ENCODE measurements at regions not wholly inside any gene's neighbourhood (a gene's known extent, or its start where the extent isn't known, plus 50 kb on each side); places are given as distances from the start of the nearest gene placed in this dataset.

- Histone ChIP-seq H3K4me3 (no peak overlapping the region), H3K9me3 (no peaks in the 10 kb centered on the region)
- 32 to 46% (median 41%) methylated on average over 12 of the region's 12 CpGs for WGBS, 3 donors
These were observed 82.7 kb upstream of the TOP1 start for GRCh38 chr20:40945754-40946450.

DNA sequence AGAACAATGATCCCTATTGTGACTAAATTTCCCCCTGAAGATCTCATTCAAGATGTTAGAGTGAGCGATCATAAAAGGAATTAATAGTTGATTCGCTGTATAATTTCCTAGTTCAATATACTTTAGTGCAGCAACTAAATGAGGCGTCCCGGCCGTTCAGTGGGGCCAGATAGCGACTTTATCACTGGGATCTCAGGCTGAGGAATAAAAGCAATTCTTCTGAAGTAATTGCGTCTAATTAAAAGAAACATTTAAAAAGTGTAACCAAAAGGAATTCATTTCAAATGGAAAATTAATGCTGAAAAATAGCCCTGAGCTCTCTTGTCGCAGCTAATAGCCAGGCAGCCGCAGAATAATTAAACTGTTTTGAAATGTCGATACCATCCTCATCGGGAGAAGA lies 82.2 kb upstream of the TOP1 start:
- H3K27me3 ChIP-seq (ENCODE audit: insufficient read depth in 3 of 3, low read length in 2 of 3) = peaks cover 0 to 21% (median 0%) of the 10 kb centered on the region in 3 donors
- no peak overlapping the region for H3K27ac ChIP-seq
- H3K36me3 ChIP-seq (ENCODE audit: insufficient read depth in 1 of 2, low read depth in 1 of 2) = no peaks in the 10 kb centered on the region
- TF ChIP-seq, protein P1, sequence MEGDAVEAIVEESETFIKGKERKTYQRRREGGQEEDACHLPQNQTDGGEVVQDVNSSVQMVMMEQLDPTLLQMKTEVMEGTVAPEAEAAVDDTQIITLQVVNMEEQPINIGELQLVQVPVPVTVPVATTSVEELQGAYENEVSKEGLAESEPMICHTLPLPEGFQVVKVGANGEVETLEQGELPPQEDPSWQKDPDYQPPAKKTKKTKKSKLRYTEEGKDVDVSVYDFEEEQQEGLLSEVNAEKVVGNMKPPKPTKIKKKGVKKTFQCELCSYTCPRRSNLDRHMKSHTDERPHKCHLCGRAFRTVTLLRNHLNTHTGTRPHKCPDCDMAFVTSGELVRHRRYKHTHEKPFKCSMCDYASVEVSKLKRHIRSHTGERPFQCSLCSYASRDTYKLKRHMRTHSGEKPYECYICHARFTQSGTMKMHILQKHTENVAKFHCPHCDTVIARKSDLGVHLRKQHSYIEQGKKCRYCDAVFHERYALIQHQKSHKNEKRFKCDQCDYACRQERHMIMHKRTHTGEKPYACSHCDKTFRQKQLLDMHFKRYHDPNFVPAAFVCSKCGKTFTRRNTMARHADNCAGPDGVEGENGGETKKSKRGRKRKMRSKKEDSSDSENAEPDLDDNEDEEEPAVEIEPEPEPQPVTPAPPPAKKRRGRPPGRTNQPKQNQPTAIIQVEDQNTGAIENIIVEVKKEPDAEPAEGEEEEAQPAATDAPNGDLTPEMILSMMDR (IDR thresholded peaks at IDR 0.05) = no peak
- no peaks in the 10 kb centered on the region for H3K4me1 ChIP-seq
- ATAC-seq (no peak), DNase-seq (no peak)
- 81 to 84% (median 82%) methylated on average over 11 of the region's 11 CpGs for WGBS, 3 donors
- H3K9me3 ChIP-seq = no peaks in the 10 kb centered on the region
- intact Hi-C loops (cut with DNase I) = loop anchor here in 1 of 2 donors (5.0 kb wide), 1 partner anchor 204 kb away; no protein-coding TSS in a partner anchor
- H3K4me3 ChIP-seq = no peak overlapping the region

More at GRCh38 chr20:40945754-40946450, 82.7 kb upstream of the TOP1 start:
- DNase-seq = peak; percentile 35 to 62
- H3K4me1 ChIP-seq = no peaks in the 10 kb centered on the region
- peaks cover 0 to 19% (median 0%) of the 10 kb centered on the region in 3 donors for H3K27me3 ChIP-seq (ENCODE audit: insufficient read depth in 3 of 3, low read length in 2 of 3)
- intact Hi-C loops (cut with DNase I) = loop anchor here in 1 of 2 donors (5.0 kb wide), 1 partner anchor 204 kb away; no protein-coding TSS in a partner anchor
- no peak overlapping the region for H3K27ac ChIP-seq
- TF ChIP-seq, protein P1 (IDR thresholded peaks at IDR 0.05) = peak; percentile 47
- H3K36me3 ChIP-seq (ENCODE audit: insufficient read depth in 1 of 2, low read depth in 1 of 2) = no peaks in the 10 kb centered on the region
- ATAC-seq = peak; percentile 44 to 66 (median 52)

DNA sequence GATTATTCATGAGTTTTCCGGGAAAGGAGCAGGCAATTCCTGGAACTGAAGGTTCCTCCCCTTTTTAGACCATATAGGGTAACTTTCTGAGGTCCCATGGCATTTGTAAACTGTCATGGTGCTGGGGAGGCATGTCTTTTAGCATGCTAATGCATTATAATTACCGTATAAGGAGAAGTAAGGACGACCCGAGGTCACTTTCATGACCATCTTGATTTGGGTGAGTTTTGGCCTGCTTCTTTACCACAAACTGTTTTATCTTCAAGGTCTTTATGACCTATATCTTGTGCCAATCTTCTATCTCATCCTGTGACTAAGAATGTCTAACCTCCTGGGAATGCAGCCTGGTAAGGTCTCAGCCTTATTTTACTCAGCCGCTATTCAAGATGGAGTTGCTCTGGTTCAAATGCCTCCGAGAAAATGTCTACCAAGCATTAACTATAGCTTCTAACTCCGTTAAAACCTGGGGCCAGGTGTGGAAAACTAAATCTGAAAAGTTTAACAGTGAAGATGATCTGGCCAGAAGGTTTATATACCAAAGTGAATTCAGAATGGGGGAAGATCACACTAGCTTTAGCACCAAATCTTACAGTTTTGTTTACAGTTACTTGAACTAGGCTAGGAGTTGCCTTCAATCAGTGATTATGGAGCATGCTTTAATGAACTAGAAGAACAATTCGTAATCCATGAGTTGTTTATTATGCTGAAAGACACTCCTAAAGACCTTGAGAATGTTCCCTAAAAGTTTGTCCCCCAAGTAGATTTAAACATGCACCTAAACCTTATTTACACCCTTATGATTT lies 80.0 kb upstream of the TOP1 start:
- H3K4me1 ChIP-seq = no peaks in the 10 kb centered on the region
- no peak overlapping the region for H3K4me3 ChIP-seq
- H3K9me3 ChIP-seq = no peaks in the 10 kb centered on the region
- WGBS, 3 donors = 74 to 77% (median 74%) methylated on average over 8 of the region's 8 CpGs
- no peak overlapping the region for H3K27ac ChIP-seq
- H3K27me3 ChIP-seq (ENCODE audit: insufficient read depth in 3 of 3, low read length in 2 of 3) = peaks cover 0 to 21% (median 0%) of the 10 kb centered on the region in 3 donors
- H3K36me3 ChIP-seq (ENCODE audit: insufficient read depth in 1 of 2, low read depth in 1 of 2) = no peaks in the 10 kb centered on the region
- intact Hi-C loops (cut with DNase I) = loop anchor here in 1 of 2 donors (5.0 kb wide), 1 partner anchor 206 kb away; no protein-coding TSS in a partner anchor
- ATAC-seq (no peak), DNase-seq (no peak)
- TF ChIP-seq, protein P1 (IDR thresholded peaks at IDR 0.05) = no peak

- WGBS, 3 donors = 79 to 80% (median 79%) methylated on average over 2 of the region's 2 CpGs
- intact Hi-C loops (cut with DNase I) = loop anchor here in 1 of 2 donors (5.0 kb wide), 1 partner anchor 207 kb away; no protein-coding TSS in a partner anchor
- DNase-seq (no peak), ATAC-seq (no peak)
- H3K27ac ChIP-seq = no peak overlapping the region
- H3K9me3 ChIP-seq = no peaks in the 10 kb centered on the region
- no peaks in the 10 kb centered on the region for H3K4me1 ChIP-seq
- H3K36me3 ChIP-seq (ENCODE audit: insufficient read depth in 1 of 2, low read depth in 1 of 2) = no peaks in the 10 kb centered on the region
- TF ChIP-seq, protein P1 (IDR thresholded peaks at IDR 0.05) = no peak
- peaks cover 0 to 27% (median 3%) of the 10 kb centered on the region in 3 donors for H3K27me3 ChIP-seq (ENCODE audit: insufficient read depth in 3 of 3, low read length in 2 of 3)
- no peak overlapping the region for H3K4me3 ChIP-seq
These were observed 79.3 kb upstream of the TOP1 start for GRCh38 chr20:40949346-40949745.
